ENCODE measurements at regions not wholly inside any gene's neighbourhood (a gene's known extent, or its start where the extent isn't known, plus 50 kb on each side); places are given as distances from the start of the nearest gene placed in this dataset.
A peak's percentile ranks its signal among the peaks of the same experiment; 100 is the strongest.

- TF ChIP-seq USF1 (IDR thresholded peaks at IDR 0.05; ENCODE audit: borderline replicate concordance, extremely low read length, insufficient read depth, low read depth, low read length) (no peak), LARP7 (IDR thresholded peaks at IDR 0.05) (no peak), CUX1 (IDR thresholded peaks at IDR 0.05; ENCODE audit: insufficient replicate concordance, low read depth, low read length) (no peak), SMAD1 (IDR thresholded peaks at IDR 0.05; ENCODE audit: low read depth, partially characterized antibody) (no peak), ESRRA (IDR thresholded peaks at IDR 0.05; ENCODE audit: low read length) (no peak), NR2C2 (IDR thresholded peaks at IDR 0.05; ENCODE audit: borderline replicate concordance, control insufficient read depth, insufficient read length, low read depth) (no peak), ZNF687 (IDR thresholded peaks at IDR 0.05) (no peak), HDGF (IDR thresholded peaks at IDR 0.05) (no peak), ZNF622 (IDR thresholded peaks at IDR 0.05) (no peak), ZNF24 (IDR thresholded peaks at IDR 0.05) (peak; percentile 57; the same call in 1 of the 2 replicates), CHD1 (IDR thresholded peaks at IDR 0.05; ENCODE audit: low read depth, low read length) (no peak), NFYA (IDR thresholded peaks at IDR 0.05; ENCODE audit: borderline replicate concordance, low read depth, low read length) (no peak), MLLT1 (IDR thresholded peaks at IDR 0.05) (no peak), EZH2 (IDR thresholded peaks at IDR 0.05; ENCODE audit: borderline replicate concordance, control insufficient read depth, low read depth, low read length) (no peak), EP300 (IDR thresholded peaks at IDR 0.05; ENCODE audit: borderline replicate concordance in 1 of 2, control insufficient read depth in 1 of 2, low read depth in 2 of 2, low read length in 2 of 2) (peak; percentile 7; a peak in 2 of 4 replicates)
Observed at GRCh38 chr13:65154661-65155447, 2075.3 kb downstream of the PCDH9 start (continued).
